HL-60 (cell line): ENCODE measurements at regions not wholly inside any gene's neighbourhood (a gene's known extent, or its start where the extent isn't known, plus 50 kb on each side); places are given as distances from the start of the nearest gene placed in this dataset.

ENCODE experiments used
- DNase-seq, 2 experiments: peaks; one replicate each; pipeline ENCODE4 v3.0.0-alpha.2; 2010 to 2020; ENCODE audit warnings: low read depth in 1 of 2, low spot score in 1 of 2
- H3K27ac ChIP-seq: fragments of 250-450 bp; sonication (Bioruptor Pico); replicated peaks from 2 replicates; pipeline ENCODE4 v1.5.1; 2020; ENCODE audit warnings: mild to moderate bottlenecking, moderate library complexity
- H3K27me3 ChIP-seq: fragments of 250-450 bp; sonication (Bioruptor Pico); 2 replicates; pipeline ENCODE4 v1.5.1; 2021; ENCODE audit warnings: mild to moderate bottlenecking, moderate library complexity; ENCODE audit not compliant: insufficient read depth, poor library complexity, severe bottlenecking
- H3K4me3 ChIP-seq: replicated peaks from 2 replicates; pipeline ENCODE4 v1.5.1; 2011; ENCODE audit warnings: mild to moderate bottlenecking, control low read depth, low read length; ENCODE audit not compliant: insufficient read depth
- CTCF ChIP-seq: IDR thresholded peaks from one replicate; pipeline ENCODE4 v1.5.1; 2011; ENCODE audit warnings: low read length, control low read depth, inconsistent platforms; ENCODE audit not compliant: insufficient read depth
- GABPA ChIP-seq: IDR thresholded peaks from 2 replicates; pipeline ENCODE4 v1.6.1; 2012; ENCODE audit warnings: low read depth
- POLR2AphosphoS5 ChIP-seq: IDR thresholded peaks from 2 replicates; pipeline ENCODE4 v1.6.1; 2012; ENCODE audit warnings: low read depth
- SPI1 ChIP-seq: IDR thresholded peaks from 2 replicates; pipeline ENCODE4 v1.6.1; 2012; ENCODE audit warnings: low read depth, mild to moderate bottlenecking, borderline replicate concordance
- TF ChIP-seq, protein P1 (sequence below): IDR thresholded peaks from 2 replicates; pipeline ENCODE4 v1.6.1; 2012; ENCODE audit warnings: low read depth; ENCODE audit not compliant: insufficient replicate concordance

DNA sequence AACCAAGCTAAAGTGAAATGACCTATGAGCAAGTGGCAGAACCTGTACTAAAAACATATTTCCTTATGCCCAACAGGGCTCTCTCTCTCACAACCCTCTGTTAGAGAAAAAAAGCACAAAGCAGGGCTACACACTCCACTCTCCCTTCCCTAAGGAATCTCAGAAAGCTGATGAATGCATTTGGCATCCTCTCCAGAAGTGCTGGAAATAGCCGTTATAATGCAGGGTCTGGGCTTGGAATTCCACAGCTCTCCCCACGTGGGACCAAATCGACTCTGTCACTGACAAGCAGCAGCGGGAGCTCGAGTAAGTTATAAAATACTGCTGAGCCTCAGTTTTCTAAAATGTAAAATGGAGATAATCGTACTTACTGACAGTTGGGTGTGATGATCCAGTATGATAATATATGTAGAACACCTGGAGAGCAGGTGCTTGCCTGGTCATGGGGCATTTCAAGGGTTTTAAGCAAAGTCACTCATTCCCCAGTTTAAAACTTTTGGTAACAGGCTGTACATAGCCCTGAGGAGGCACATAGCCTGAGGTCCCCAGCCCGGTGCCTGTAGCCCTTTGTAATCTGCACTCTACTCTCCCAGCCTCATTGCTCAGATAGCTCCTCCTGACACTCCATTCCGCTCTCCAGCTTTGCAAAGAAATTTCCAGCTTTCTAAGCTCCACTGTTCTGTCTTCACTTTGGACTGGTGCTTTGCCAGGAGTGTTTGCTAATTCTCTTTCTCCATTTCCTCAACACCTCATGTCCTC, 175.6 kb upstream of the DAB1 start:
- no peak overlapping the region for H3K4me3 ChIP-seq
- peaks cover 2% of the 10 kb centered on the region for H3K27me3 ChIP-seq
- no peak overlapping the region for H3K27ac ChIP-seq
- no peak for DNase-seq
- TF ChIP-seq SPI1 (no peak), CTCF (no peak), GABPA (no peak), POLR2AphosphoS5 (no peak)
- TF ChIP-seq, protein P1, sequence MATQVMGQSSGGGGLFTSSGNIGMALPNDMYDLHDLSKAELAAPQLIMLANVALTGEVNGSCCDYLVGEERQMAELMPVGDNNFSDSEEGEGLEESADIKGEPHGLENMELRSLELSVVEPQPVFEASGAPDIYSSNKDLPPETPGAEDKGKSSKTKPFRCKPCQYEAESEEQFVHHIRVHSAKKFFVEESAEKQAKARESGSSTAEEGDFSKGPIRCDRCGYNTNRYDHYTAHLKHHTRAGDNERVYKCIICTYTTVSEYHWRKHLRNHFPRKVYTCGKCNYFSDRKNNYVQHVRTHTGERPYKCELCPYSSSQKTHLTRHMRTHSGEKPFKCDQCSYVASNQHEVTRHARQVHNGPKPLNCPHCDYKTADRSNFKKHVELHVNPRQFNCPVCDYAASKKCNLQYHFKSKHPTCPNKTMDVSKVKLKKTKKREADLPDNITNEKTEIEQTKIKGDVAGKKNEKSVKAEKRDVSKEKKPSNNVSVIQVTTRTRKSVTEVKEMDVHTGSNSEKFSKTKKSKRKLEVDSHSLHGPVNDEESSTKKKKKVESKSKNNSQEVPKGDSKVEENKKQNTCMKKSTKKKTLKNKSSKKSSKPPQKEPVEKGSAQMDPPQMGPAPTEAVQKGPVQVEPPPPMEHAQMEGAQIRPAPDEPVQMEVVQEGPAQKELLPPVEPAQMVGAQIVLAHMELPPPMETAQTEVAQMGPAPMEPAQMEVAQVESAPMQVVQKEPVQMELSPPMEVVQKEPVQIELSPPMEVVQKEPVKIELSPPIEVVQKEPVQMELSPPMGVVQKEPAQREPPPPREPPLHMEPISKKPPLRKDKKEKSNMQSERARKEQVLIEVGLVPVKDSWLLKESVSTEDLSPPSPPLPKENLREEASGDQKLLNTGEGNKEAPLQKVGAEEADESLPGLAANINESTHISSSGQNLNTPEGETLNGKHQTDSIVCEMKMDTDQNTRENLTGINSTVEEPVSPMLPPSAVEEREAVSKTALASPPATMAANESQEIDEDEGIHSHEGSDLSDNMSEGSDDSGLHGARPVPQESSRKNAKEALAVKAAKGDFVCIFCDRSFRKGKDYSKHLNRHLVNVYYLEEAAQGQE = no peak

- Histone ChIP-seq H3K27ac (no peak overlapping the region), H3K4me3 (no peak overlapping the region), H3K27me3 (peaks cover 2% of the 10 kb centered on the region)
- TF ChIP-seq GABPA (no peak), SPI1 (no peak), POLR2AphosphoS5 (no peak), CTCF (no peak)
- TF ChIP-seq, protein P1 = no peak
- DNase-seq = no peak
These were observed 173.2 kb upstream of the DAB1 start for GRCh38 chr1:57597036-57597435.

GRCh38 chr1:57594002-57594401, 170.1 kb upstream of the DAB1 start:
- no peak for DNase-seq
- H3K27me3 ChIP-seq = peaks cover 2% of the 10 kb centered on the region
- no peak for TF ChIP-seq POLR2AphosphoS5
- TF ChIP-seq CTCF = no peak
- TF ChIP-seq, protein P1 = no peak
- TF ChIP-seq SPI1 = no peak
- no peak for TF ChIP-seq GABPA
- H3K4me3 ChIP-seq = no peak overlapping the region
- no peak overlapping the region for H3K27ac ChIP-seq
